Kidney (tissue), 13 donors: ENCODE measurements at regions not wholly inside any gene's neighbourhood (a gene's known extent, or its start where the extent isn't known, plus 50 kb on each side); places are given as distances from the start of the nearest gene placed in this dataset.
A peak's percentile ranks its signal among the peaks of the same experiment; 100 is the strongest.

Source experiments
- DNase-seq, 5 donors: peaks; one replicate each; pipeline ENCODE4 v3.0.0-alpha.2; 2013 to 2020
- FAIRE-seq: peaks from 2 replicates; lab custom pipeline; 2012; peaks lifted over from hg19 to GRCh38; lab: Jason Lieb, UNC
- H3K27ac ChIP-seq, 2 donors: one replicate each; pipeline ENCODE4 v1.7.0; 2013; ENCODE audit warnings: low read depth in 2 of 2, low read length in 2 of 2, inconsistent platforms in 1 of 2
- H3K27me3 ChIP-seq: one replicate; pipeline ENCODE4 v1.7.1; 2013; ENCODE audit warnings: low read length, inconsistent platforms; ENCODE audit not compliant: control insufficient read depth, insufficient read depth
- H3K36me3 ChIP-seq, 3 donors: one replicate each; pipeline versions ENCODE4 v1.7.0 to v1.7.1; 2013; ENCODE audit warnings: low read length in 3 of 3, control low read depth in 1 of 3, inconsistent platforms in 1 of 3; ENCODE audit not compliant: insufficient read depth in 3 of 3, control insufficient read depth in 2 of 3
- H3K4me1 ChIP-seq, 3 donors: one replicate each; pipeline versions ENCODE4 v1.7.0 to v1.7.1; 2013; ENCODE audit warnings: low read length in 3 of 3, inconsistent platforms in 1 of 3, low read depth in 1 of 3; ENCODE audit not compliant: control insufficient read depth in 2 of 3, insufficient read depth in 2 of 3
- H3K4me3 ChIP-seq, 3 donors: one replicate each; pipeline versions ENCODE4 v1.7.0 to v1.8.1; 2013; ENCODE audit warnings: low read length in 3 of 3, control low read depth in 1 of 3, inconsistent platforms in 1 of 3
- H3K9ac ChIP-seq, 3 donors: one replicate each; pipeline versions ENCODE4 v1.7.0 to v1.7.1; 2013; ENCODE audit warnings: low read length in 3 of 3, control low read depth in 1 of 3, inconsistent platforms in 1 of 3
- H3K9me3 ChIP-seq, 3 donors: one replicate each; pipeline versions ENCODE4 v1.7.0 to v1.7.1; 2013; ENCODE audit warnings: low read length in 3 of 3, control low read depth in 1 of 3, inconsistent platforms in 1 of 3; ENCODE audit not compliant: control insufficient read depth in 2 of 3, insufficient read depth in 1 of 3
- intact Hi-C: fragments of 100-400 bp; cut with DNase I; formaldehyde crosslinking; loops from one replicate; pipeline ENCODE4 v1.11.1; 2022
- TF ChIP-seq, protein P1 (sequence below): IDR thresholded peaks from 3 replicates; pipeline ENCODE4 v1.5.1; 2012; ENCODE audit warnings: mild to moderate bottlenecking, moderate library complexity, borderline replicate concordance; ENCODE audit not compliant: insufficient read depth; ENCODE audit errors: extremely low read depth
- donor health status: control.
- donor health status: control.
- donor health status: control.
- donor health status: control.
- donor health status: control.
- donor health status: DM: yes; HTN: yes; CAD: no.
- donor health status: Normal renal cell carcinoma (clear cell type).

DNA sequence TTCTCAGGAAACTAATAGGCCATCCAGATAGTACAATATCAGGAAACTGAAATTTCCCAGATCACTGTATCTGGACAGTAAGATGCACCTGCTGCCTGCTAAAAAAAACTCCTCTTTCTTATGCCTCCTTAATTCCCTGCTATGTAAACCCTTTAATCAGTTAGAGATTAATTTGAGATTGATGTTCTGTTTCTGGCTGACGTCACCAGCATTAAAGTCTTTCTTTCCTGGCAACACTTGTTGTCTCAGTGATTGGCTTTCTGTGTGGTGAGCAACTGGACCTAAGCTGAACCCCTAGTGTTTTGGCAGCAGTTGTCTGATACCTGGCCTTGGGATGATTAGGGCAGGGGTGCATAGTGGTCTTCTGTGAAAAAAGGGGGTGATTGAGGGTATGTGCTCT, 175.8 kb downstream of the TENT4A start:
- Histone ChIP-seq H3K9ac (no peak overlapping the region), H3K27ac (no peak overlapping the region), H3K4me3 (no peak overlapping the region), H3K36me3 (no peaks in the 10 kb centered on the region), H3K4me1 (no peaks in the 10 kb centered on the region), H3K9me3 (peaks cover 0 to 18% (median 0%) of the 10 kb centered on the region in 3 donors), H3K27me3 (no peaks in the 10 kb centered on the region)
- TF ChIP-seq, protein P1, sequence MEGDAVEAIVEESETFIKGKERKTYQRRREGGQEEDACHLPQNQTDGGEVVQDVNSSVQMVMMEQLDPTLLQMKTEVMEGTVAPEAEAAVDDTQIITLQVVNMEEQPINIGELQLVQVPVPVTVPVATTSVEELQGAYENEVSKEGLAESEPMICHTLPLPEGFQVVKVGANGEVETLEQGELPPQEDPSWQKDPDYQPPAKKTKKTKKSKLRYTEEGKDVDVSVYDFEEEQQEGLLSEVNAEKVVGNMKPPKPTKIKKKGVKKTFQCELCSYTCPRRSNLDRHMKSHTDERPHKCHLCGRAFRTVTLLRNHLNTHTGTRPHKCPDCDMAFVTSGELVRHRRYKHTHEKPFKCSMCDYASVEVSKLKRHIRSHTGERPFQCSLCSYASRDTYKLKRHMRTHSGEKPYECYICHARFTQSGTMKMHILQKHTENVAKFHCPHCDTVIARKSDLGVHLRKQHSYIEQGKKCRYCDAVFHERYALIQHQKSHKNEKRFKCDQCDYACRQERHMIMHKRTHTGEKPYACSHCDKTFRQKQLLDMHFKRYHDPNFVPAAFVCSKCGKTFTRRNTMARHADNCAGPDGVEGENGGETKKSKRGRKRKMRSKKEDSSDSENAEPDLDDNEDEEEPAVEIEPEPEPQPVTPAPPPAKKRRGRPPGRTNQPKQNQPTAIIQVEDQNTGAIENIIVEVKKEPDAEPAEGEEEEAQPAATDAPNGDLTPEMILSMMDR: no peak
- FAIRE-seq (no peak), DNase-seq (no peak)
- intact Hi-C loops: no loop called here

DNA sequence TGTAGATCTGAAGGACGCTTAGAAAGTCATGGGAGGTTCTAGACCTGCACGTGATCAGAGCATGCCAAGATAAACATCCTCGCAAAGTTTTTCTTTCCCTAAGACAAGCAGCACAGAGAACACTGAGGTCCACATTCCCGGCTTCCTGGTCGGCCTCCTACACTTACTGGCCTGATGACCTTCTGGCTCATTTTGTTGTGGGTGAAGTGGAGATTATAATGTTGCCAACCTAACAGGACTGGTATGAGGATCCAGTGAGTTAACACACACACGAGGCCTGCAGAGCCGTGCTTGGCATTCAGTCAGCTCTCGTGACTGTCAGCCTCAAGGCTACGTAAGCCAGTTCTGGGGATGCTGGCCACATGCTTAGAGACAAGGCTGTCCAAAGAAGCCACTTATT, 186.0 kb downstream of the TENT4A start:
- FAIRE-seq (no peak), DNase-seq (peak in 2 of 5 donors; percentile 16 to 85)
- Histone ChIP-seq H3K4me3 (no peak overlapping the region), H3K4me1 (peaks cover 0 to 3% (median 0%) of the 10 kb centered on the region in 3 donors), H3K27ac (peak overlapping the region in 1 of 2 donors; percentile 13), H3K9ac (no peak overlapping the region), H3K27me3 (no peaks in the 10 kb centered on the region), H3K36me3 (no peaks in the 10 kb centered on the region), H3K9me3 (no peaks in the 10 kb centered on the region)
- TF ChIP-seq, protein P1: no peak
- intact Hi-C loops: no loop called here

DNA sequence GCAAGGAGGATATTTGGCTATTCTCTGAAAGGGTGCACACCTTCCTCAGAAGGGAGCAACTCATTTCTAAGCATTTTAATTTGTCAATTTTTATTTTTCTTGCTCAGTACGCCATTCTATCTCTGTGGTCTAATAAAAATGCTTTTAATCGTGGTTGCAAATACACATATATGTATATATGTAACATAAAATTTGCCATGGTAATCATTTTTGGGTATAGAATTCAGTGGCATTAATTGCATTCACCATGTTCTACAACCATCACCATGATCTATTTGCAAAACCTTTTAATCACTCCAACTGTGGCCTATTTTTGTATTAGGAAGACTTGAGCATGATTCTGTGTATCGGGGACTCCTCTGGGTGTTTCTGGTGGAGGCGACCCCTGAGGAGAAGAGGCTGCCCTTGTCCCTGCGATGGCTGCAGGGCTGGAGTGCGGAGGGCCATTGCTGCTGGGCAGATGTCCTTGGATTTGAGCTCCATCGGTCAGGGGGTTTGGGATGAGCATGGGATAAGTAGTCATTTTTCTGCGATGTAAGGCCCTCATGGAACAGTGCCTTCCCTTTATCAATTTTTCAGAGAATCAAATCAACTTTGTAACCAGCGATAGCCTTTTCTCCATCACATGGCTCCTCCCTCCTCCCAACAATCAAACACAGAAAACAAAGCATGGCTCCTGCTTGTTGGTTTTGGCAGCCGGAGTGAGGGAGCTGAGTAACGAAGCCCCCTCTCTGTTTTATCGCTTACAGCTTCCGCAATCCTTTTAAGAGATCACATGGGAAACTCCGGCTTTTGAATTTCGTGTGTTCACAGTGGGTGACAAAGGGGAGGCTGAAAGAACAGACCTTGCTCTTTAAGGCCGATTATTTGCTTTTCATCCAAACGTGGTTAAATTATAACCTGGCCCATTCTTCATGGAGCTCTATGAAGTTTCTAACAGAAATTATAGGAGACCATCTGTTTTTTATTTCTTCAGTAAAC, 187.3 kb downstream of the TENT4A start:
- Histone ChIP-seq H3K27me3 (no peaks in the 10 kb centered on the region), H3K9me3 (no peaks in the 10 kb centered on the region), H3K36me3 (no peaks in the 10 kb centered on the region), H3K27ac (no peak overlapping the region), H3K4me3 (no peak overlapping the region), H3K9ac (no peak overlapping the region), H3K4me1 (peaks cover 0 to 3% (median 0%) of the 10 kb centered on the region in 3 donors)
- TF ChIP-seq, protein P1: no peak
- FAIRE-seq: no peak
- intact Hi-C loops: no loop called here
- peak in 3 of 5 donors; percentile 38 to 77 (median 50) for DNase-seq
